ENCODE measurements at regions not wholly inside any gene's neighbourhood (a gene's known extent, or its start where the extent isn't known, plus 50 kb on each side); places are given as distances from the start of the nearest gene placed in this dataset.

- CTCF ChIA-PET: no interaction called here
- H3K27me3 Mint-ChIP-seq: no peaks in the 10 kb centered on the region
- H3K27ac Mint-ChIP-seq: no peak overlapping the region
Measured at GRCh38 chr11:26777372-26777808, 55.5 kb upstream of the SLC5A12 start.

DNA sequence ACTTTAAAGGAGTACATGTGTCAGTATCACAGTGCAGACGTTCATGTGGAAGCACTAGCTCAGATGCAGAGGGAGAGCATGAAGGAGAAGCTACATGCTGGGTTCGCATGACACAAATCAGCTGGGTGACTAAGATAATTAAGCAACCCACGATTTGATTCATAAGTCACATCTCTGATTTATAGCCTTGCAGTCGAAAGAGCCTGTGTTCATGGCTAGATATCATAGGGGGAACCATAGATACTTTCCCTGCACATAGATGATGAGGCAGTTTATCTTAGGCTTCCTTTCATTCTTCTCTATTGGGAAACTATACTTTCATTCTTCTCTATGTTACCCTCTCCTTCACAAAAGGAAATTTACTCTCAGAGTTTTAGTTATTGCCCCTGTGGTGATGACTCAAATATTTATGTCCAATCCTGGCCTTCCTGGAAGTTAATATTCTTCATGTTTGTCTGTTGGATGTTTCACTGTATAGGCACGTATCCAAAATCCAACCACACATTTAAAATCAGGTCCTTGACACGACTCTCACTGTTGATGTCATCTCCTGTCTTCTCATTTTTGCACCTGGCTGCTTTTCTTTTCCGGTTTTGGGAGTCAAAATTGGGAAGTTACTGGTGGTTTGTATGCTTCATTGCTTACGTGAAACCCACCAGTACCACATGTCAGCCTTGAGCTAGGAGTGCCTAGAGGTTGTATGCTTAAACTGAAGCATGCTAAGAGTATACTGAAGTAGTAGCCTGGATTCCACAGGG lies 56.3 kb upstream of the SLC5A12 start:
- Mint-ChIP-seq H3K27ac (no peak overlapping the region), H3K36me3 (no peaks in the 10 kb centered on the region), H3K4me1 (ENCODE audit: low read depth) (no peaks in the 10 kb centered on the region), H3K9me3 (peaks cover 2% of the 10 kb centered on the region), H3K4me3 (no peak overlapping the region), H3K27me3 (no peaks in the 10 kb centered on the region)
- CTCF ChIA-PET: no interaction called here
- no peak for DNase-seq
- intact Hi-C loops (cut with micrococcal nuclease): no loop called here
- POLR2A ChIA-PET: no interaction called here

More at GRCh38 chr11:26777372-26777808, 55.5 kb upstream of the SLC5A12 start:
- no peak for DNase-seq
- POLR2A ChIA-PET: no interaction called here
- Mint-ChIP-seq H3K9me3 (no peaks in the 10 kb centered on the region), H3K4me1 (ENCODE audit: low read depth) (no peaks in the 10 kb centered on the region), H3K36me3 (no peaks in the 10 kb centered on the region), H3K4me3 (no peak overlapping the region)
- intact Hi-C loops (cut with micrococcal nuclease): no loop called here

DNA sequence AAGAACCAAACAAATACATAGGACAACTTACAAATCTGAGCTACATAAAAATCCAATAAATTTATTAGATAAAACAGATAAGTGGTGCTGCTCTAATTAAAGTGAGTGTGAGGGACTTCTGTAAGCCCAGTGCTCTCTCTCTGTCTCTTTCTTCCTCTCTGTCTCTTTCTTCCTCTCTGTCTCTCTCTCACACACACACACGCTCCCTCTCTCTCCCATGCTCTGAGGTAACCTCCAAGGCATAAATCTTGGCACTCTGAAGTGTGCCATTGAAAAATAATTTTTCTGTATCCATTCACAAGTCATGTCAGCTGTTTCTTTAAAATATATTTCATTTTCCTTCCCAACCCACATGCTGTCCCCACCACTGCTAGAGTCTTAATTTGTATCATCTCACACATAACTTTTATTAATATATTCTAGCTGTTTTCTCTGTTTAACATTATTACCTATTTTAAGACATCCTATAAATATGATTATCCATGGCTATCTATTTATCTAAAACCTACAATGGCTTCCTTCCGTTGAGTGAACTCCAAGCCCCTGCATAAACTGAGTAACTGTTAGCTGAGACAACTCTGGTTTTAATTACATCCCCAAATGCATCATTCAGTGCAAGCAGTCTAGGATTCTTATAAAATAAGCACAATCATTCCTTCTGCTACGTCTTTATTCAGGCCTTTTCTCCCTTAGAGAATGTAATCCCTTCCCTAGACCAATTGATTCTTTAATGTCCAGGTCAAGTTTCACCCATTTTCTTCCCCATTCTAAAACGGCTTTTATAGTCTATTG lies 57.4 kb upstream of the SLC5A12 start:
- H3K4me3 Mint-ChIP-seq: no peak overlapping the region
- CTCF ChIA-PET: no interaction called here
- H3K27me3 Mint-ChIP-seq: no peaks in the 10 kb centered on the region
- no peak for DNase-seq
- H3K4me1 Mint-ChIP-seq (ENCODE audit: low read depth): no peaks in the 10 kb centered on the region
- no peak overlapping the region for H3K27ac Mint-ChIP-seq
- H3K36me3 Mint-ChIP-seq: no peaks in the 10 kb centered on the region
- H3K9me3 Mint-ChIP-seq: peaks cover 11% of the 10 kb centered on the region
- intact Hi-C loops (cut with micrococcal nuclease): no loop called here
- POLR2A ChIA-PET: no interaction called here

DNA sequence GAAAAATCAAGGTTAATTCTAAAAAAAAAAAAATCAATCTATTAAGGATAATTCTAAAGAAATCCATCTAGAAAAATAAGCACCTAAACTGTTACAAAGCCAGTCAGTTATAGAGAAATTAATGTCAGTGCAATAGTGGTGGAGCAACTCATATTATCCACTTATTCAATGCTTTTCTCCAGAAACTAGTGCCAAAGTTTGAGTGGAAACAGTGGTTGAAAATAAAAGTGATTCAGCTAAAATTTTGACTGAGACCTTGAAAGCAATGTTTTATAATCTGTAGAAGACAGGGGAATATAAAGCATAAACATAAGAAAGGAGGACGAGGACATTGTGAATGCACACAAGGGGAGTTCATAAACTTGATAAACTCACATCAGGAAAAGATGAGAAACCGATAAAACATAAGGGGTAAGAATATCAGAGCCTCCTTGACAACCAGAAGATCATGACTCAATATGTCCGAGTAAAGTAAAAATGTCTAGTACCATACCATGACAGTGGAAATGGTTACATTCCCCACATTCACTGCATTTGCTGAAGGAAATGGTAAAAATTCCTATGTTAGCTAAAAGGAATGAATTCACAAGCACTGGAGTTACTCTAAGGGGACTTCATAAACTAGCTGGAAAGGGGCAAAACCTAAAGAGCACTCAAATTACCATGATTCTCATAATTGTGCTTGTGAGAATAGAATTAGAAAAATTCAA lies 58.7 kb upstream of the SLC5A12 start:
- H3K9me3 Mint-ChIP-seq: peaks cover 18% of the 10 kb centered on the region
- H3K4me3 Mint-ChIP-seq: no peak overlapping the region
- DNase-seq: no peak
- POLR2A ChIA-PET: no interaction called here
- no peak overlapping the region for H3K27ac Mint-ChIP-seq
- H3K36me3 Mint-ChIP-seq: no peaks in the 10 kb centered on the region
- no peaks in the 10 kb centered on the region for H3K27me3 Mint-ChIP-seq
- CTCF ChIA-PET: no interaction called here
- intact Hi-C loops (cut with micrococcal nuclease): no loop called here
- H3K4me1 Mint-ChIP-seq (ENCODE audit: low read depth): no peaks in the 10 kb centered on the region

DNA sequence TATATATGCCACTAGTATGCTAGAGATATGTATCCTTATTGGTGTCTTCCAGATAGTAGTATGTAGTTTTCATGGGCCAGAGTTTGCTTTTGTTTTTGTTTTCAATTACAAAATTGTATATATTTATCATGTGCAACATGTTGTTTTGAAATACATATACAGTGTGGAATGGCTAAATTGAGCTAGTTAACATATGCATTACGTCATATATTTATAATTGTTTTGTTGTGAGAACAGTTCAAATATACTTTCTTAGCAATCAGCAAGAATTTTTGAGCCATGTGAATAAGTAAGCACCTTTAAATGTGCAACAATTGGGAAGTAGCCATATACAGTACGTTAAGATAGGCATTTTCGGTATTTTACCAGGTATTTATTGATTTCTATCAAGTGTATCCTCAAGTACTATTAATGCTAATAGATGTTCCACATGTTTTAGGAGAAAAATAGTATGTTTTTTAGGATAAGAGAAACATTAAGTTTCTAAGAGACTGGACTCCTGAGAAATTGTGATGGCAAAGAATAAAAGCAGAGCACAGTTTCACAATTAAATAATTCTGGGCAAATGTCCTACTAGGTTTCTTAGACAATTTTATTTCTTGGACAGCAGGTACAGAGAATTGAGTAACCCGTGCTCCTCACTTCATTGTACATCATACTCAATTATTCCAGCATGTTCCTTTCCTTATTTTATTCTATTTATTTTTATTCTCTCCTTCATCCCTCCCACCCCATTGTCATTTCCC lies 60.5 kb upstream of the SLC5A12 start:
- POLR2A ChIA-PET: no interaction called here

DNA sequence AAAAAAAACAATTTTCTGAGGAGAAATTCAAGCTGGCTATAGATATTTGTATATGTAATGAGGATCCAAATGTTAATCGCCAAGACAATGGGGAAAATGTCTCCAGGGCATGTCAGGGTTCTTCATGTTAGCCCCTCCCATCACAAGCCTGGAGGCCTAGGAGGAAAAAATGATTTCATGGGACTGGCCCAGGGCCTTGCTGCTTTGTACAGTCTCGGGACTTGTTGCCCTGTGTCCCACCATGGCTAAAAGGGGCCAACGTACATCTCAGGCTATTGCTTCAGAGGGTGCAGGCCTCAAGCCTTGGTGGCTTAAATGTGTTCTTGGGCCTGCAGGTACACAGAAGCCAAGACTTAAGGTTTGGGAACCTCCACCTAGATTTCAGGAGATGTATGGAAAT lies 62.1 kb upstream of the SLC5A12 start:
- H3K27ac Mint-ChIP-seq: no peak overlapping the region
- H3K27me3 Mint-ChIP-seq: no peaks in the 10 kb centered on the region
- no peak for DNase-seq
- peaks cover 20% of the 10 kb centered on the region for H3K9me3 Mint-ChIP-seq
- H3K4me1 Mint-ChIP-seq (ENCODE audit: low read depth): no peaks in the 10 kb centered on the region
- H3K4me3 Mint-ChIP-seq: no peak overlapping the region
- CTCF ChIA-PET: no interaction called here
- intact Hi-C loops (cut with micrococcal nuclease): no loop called here
- POLR2A ChIA-PET: no interaction called here
- no peaks in the 10 kb centered on the region for H3K36me3 Mint-ChIP-seq

More for the DNA sequence above, 60.5 kb upstream of the SLC5A12 start:
- Mint-ChIP-seq H3K36me3 (no peaks in the 10 kb centered on the region), H3K4me3 (no peak overlapping the region), H3K4me1 (ENCODE audit: low read depth) (no peaks in the 10 kb centered on the region), H3K27ac (no peak overlapping the region), H3K9me3 (peaks cover 20% of the 10 kb centered on the region), H3K27me3 (no peaks in the 10 kb centered on the region)
- DNase-seq: no peak
- intact Hi-C loops (cut with micrococcal nuclease): no loop called here
- CTCF ChIA-PET: no interaction called here

GRCh38 chr11:26790738-26791137 lies 68.9 kb upstream of the SLC5A12 start:
- H3K27ac Mint-ChIP-seq: no peak overlapping the region
- POLR2A ChIA-PET: no interaction called here

DNA sequence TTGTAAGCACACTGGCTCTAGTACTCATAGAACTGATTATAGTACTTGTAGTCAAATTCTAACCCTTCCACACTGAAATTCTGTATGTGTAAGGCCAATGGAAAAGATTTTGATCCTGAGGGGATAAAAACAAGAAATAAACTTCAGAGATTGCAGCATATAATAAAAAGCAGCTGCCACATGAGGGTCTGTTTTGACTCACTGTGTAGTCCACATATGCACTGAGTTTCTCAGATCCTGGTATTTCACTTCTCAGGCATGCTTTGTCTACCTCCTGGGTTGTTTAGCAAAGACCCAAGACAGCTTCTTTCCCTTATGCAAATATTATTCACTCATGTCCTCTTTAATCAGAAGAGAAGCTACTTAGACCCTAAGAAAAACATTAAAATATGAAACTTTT lies 71.1 kb upstream of the SLC5A12 start:
- ChIA-PET POLR2A (no interaction called here), CTCF (no interaction called here)

More at GRCh38 chr11:26790738-26791137, 68.9 kb upstream of the SLC5A12 start:
- no peak for DNase-seq
- intact Hi-C loops (cut with micrococcal nuclease): no loop called here
- Mint-ChIP-seq H3K9me3 (peaks cover 2% of the 10 kb centered on the region), H3K4me3 (no peak overlapping the region), H3K36me3 (no peaks in the 10 kb centered on the region), H3K4me1 (ENCODE audit: low read depth) (no peaks in the 10 kb centered on the region), H3K27me3 (no peaks in the 10 kb centered on the region)
- CTCF ChIA-PET: no interaction called here

DNA sequence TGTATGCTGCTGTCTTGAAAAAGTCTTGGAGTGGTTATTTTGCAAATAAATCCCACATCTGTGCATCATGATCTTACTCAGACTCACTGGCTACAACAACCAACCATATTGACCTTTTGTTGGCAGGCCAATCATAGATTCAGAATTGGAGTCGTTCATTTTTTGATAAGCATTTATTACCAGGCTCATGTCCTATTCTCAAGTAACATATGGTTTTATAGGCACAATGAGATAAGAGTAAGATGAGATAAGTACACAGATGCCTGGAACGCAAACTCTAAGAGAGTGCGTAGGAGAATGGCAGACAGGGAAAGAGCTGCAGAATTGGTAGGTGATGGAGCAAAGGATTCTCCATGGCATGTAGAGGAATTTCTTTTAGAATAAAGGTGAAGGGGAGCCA lies 71.6 kb upstream of the SLC5A12 start:
- Mint-ChIP-seq H3K9me3 (no peaks in the 10 kb centered on the region), H3K36me3 (no peaks in the 10 kb centered on the region), H3K4me1 (ENCODE audit: low read depth) (no peaks in the 10 kb centered on the region), H3K27ac (no peak overlapping the region), H3K27me3 (no peaks in the 10 kb centered on the region), H3K4me3 (no peak overlapping the region)
- CTCF ChIA-PET: no interaction called here
- POLR2A ChIA-PET: no interaction called here
- intact Hi-C loops (cut with micrococcal nuclease): no loop called here
- no peak for DNase-seq

More for the DNA sequence above, 71.1 kb upstream of the SLC5A12 start:
- H3K36me3 Mint-ChIP-seq: no peaks in the 10 kb centered on the region
- H3K27ac Mint-ChIP-seq: no peak overlapping the region
- no peaks in the 10 kb centered on the region for H3K9me3 Mint-ChIP-seq
- intact Hi-C loops (cut with micrococcal nuclease): no loop called here
- H3K4me3 Mint-ChIP-seq: no peak overlapping the region
- no peaks in the 10 kb centered on the region for H3K27me3 Mint-ChIP-seq
- no peaks in the 10 kb centered on the region for H3K4me1 Mint-ChIP-seq (ENCODE audit: low read depth)
- DNase-seq: no peak

DNA sequence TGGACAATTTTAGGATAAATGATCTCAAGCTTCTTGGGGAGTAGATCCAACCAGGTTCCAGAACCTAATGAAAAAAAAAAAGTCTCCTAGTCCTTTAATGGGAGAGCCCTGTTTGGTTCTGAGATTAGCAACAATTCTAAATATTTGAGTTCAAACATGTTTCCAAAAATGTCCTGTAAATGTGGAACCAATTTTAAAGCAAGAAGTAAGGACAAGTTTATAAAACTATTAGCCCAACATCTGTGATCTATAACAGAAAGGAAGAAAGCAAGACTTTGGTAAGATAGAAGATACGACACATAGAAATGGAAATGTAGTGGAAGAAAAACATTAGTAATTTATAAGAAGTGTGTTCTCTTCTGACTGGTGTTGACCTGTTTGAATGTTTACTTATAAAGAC lies 79.7 kb upstream of the SLC5A12 start:
- ChIA-PET CTCF (no interaction called here), POLR2A (no interaction called here)
- intact Hi-C loops (cut with micrococcal nuclease): no loop called here
- Mint-ChIP-seq H3K4me3 (no peak overlapping the region), H3K9me3 (peaks cover 3% of the 10 kb centered on the region), H3K27ac (no peak overlapping the region), H3K4me1 (ENCODE audit: low read depth) (no peaks in the 10 kb centered on the region), H3K36me3 (no peaks in the 10 kb centered on the region), H3K27me3 (no peaks in the 10 kb centered on the region)
- no peak for DNase-seq

- no peaks in the 10 kb centered on the region for H3K36me3 Mint-ChIP-seq
- no peak for DNase-seq
- no peaks in the 10 kb centered on the region for H3K27me3 Mint-ChIP-seq
- ChIA-PET POLR2A (no interaction called here), CTCF (no interaction called here)
- no peak overlapping the region for H3K4me3 Mint-ChIP-seq
- no peaks in the 10 kb centered on the region for H3K4me1 Mint-ChIP-seq (ENCODE audit: low read depth)
- H3K9me3 Mint-ChIP-seq: peaks cover 8% of the 10 kb centered on the region
- H3K27ac Mint-ChIP-seq: no peak overlapping the region
- intact Hi-C loops (cut with micrococcal nuclease): no loop called here
Measured at GRCh38 chr11:26805001-26805400, 83.1 kb upstream of the SLC5A12 start.

GRCh38 chr11:26806219-26806618 lies 84.4 kb upstream of the SLC5A12 start:
- CTCF ChIA-PET: no interaction called here
- DNase-seq: no peak
- intact Hi-C loops (cut with micrococcal nuclease): no loop called here

More at GRCh38 chr11:26806219-26806618, 84.4 kb upstream of the SLC5A12 start:
- Mint-ChIP-seq H3K36me3 (no peaks in the 10 kb centered on the region), H3K4me1 (ENCODE audit: low read depth) (no peaks in the 10 kb centered on the region), H3K9me3 (peaks cover 8% of the 10 kb centered on the region), H3K27me3 (no peaks in the 10 kb centered on the region), H3K4me3 (no peak overlapping the region), H3K27ac (no peak overlapping the region)
- POLR2A ChIA-PET: no interaction called here
